ENCODE measurements at regions not wholly inside any gene's neighbourhood (a gene's known extent, or its start where the extent isn't known, plus 50 kb on each side); places are given as distances from the start of the nearest gene placed in this dataset.

DNA sequence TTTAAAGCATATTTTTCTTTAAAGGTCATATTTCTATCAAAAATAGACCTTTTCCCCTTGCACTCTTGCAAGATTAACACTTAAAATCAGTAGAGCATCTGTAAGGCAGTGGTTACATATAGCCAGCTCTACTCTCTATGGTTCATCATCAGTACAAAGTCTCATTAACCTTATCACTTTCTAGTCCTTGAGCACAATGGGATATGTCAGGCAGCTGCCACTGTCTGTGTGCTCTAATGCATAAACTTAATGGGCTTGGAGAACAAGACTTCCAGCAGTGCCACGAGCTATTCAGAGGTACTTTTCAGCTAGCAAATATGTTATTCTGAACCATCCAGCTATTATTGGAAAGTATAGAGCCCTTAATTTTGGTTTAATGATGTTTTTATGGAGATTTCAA is 393.7 kb downstream of the GASK1B start:
- DNase-seq (ENCODE audit: insufficient read length, low spot score) (no peak), FAIRE-seq (no peak)
- TF ChIP-seq, protein P1, sequence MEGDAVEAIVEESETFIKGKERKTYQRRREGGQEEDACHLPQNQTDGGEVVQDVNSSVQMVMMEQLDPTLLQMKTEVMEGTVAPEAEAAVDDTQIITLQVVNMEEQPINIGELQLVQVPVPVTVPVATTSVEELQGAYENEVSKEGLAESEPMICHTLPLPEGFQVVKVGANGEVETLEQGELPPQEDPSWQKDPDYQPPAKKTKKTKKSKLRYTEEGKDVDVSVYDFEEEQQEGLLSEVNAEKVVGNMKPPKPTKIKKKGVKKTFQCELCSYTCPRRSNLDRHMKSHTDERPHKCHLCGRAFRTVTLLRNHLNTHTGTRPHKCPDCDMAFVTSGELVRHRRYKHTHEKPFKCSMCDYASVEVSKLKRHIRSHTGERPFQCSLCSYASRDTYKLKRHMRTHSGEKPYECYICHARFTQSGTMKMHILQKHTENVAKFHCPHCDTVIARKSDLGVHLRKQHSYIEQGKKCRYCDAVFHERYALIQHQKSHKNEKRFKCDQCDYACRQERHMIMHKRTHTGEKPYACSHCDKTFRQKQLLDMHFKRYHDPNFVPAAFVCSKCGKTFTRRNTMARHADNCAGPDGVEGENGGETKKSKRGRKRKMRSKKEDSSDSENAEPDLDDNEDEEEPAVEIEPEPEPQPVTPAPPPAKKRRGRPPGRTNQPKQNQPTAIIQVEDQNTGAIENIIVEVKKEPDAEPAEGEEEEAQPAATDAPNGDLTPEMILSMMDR (IDR thresholded peaks at IDR 0.05; ENCODE audit: insufficient read depth, missing control alignments), result no peak

DNA sequence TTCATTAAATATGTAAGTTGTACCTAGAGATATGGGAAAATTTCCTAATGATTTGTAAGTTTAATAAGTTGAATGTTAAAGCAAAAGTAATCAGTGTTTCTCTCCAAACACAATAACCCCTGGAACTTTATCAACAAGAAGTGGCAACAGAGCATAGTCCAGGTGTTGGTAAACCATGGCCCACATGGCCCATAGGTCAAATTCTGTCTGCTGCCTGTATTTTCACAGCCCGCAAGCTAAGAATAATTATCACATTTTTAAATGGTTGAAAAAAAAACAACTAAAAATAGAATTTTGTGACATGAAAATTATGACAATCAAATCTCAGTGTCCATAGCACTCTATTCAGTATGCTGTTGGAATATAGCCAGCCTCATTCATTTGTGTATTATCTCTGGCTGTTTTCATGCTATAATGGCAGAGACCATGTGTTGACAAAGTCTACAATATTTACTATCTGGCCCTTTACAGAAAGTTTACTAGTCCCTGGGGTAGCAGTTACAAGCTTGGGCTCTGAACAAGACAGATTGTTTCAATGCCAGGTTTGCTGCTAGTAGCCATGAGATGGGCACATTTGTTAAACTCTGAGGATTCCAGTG is 395.8 kb downstream of the GASK1B start:
- TF ChIP-seq, protein P1 (IDR thresholded peaks at IDR 0.05; ENCODE audit: insufficient read depth, missing control alignments), result no peak
- no peak for FAIRE-seq
- no peak for DNase-seq (ENCODE audit: insufficient read length, low spot score)

DNA sequence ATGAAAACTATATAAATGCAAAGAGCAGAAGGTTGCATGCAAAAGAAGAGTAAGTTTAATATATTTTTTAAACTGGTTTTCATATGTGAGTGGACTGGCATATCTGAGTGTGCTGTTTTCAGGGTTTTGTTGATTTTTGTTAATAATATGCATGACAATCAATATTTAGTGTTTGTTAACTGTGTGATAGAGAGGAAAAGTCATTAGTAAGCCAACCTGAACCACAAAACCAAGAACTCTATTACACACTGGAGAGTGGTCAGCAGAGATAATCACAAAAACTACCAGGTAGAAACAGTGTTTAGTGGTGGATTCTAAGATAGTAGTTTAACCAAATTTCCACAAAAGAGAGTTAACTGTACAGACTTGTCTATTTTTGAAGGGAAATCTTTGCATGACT is 396.9 kb downstream of the GASK1B start:
- TF ChIP-seq, protein P1 (IDR thresholded peaks at IDR 0.05; ENCODE audit: insufficient read depth, missing control alignments), result no peak
- DNase-seq (ENCODE audit: insufficient read length, low spot score), result no peak
- no peak for FAIRE-seq

DNA sequence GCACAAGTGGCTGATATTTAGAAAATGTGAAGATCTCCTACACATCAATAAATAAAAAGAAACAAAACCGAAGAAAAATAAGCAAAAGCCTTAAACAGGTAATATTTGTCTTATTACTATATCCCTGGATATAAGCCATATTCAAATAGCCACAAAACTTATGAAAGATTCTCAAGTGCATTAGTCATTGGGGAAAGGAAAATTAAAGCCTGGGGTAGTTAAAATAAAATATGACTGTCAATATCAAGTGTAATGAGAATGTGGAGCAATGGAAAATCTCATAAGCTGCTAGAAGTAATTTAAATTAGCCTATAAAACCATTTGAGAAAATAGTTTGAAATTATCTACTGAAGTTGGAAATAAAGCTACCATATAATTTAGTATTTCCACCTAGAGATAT is 399.9 kb downstream of the GASK1B start:
- FAIRE-seq, result no peak
- DNase-seq (ENCODE audit: insufficient read length, low spot score), result no peak
- TF ChIP-seq, protein P1 (IDR thresholded peaks at IDR 0.05; ENCODE audit: insufficient read depth, missing control alignments), result no peak

DNA sequence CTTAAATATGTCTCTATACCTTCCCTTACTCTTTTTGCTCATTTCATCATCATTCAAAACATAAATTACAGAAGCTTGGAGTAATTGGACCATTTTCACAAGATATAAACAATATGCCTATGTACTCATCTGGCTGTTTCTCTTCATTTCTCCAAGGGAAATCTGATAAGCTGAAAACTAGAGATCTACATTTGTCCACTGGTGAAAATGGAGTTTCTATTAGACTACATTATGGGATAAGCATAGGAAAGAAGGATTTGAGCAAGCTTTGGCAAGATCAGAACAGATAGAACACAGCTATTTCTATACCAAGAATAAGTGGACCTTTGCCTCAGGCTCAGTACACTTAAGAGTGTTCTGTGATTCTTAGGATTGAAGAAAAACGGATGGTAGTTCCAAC is 404.4 kb downstream of the GASK1B start:
- FAIRE-seq, result no peak
- DNase-seq (ENCODE audit: insufficient read length, low spot score), result no peak
- TF ChIP-seq, protein P1 (IDR thresholded peaks at IDR 0.05; ENCODE audit: insufficient read depth, missing control alignments), result no peak

DNA sequence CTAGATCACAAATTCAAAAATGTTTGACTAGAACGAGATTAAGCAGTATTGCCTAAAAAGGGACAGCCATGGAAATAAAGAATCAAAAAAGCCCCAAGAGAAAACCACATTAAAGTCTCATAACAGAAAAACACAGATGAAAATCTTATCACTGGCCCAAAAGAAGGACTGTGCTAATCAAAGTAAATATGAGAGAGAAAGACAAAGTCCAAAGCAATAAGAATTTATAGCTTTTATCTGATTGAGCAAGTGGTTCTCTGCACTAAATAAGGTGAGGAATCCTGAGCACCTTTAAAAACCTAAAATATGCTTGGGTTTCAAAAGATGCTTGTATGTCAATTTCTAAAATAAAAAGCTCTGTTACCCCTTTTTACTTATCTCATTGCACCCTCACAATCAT is 409.3 kb downstream of the GASK1B start:
- no peak for DNase-seq (ENCODE audit: insufficient read length, low spot score)
- FAIRE-seq, result no peak
- TF ChIP-seq, protein P1 (IDR thresholded peaks at IDR 0.05; ENCODE audit: insufficient read depth, missing control alignments), result no peak

DNA sequence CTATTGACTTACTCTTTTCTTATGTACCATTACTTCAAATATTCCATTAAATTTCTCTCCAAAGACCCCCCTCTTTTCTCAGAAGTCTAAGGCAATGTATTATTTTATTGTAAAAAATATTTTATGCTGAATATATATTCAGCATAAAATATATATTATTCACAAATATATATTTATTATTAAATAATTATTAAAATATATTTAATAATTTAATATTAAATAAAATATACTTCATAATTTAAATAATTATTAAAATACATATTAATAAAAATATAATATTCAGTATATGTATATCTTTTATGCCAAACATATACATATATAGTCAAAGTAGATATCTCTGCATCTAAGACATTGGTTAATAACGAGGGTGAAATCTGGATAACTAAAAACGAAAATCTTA is 418.4 kb downstream of the GASK1B start:
- FAIRE-seq, result no peak
- TF ChIP-seq, protein P1 (IDR thresholded peaks at IDR 0.05; ENCODE audit: insufficient read depth, missing control alignments), result no peak
- no peak for DNase-seq (ENCODE audit: insufficient read length, low spot score)
